AG09309 (cell line): ENCODE measurements at regions not wholly inside any gene's neighbourhood (a gene's known extent, or its start where the extent isn't known, plus 50 kb on each side); places are given as distances from the start of the nearest gene placed in this dataset.

Experiments used
- DNase-seq: peaks from one replicate; pipeline ENCODE4 v3.0.0-alpha.2; 2010; ENCODE audit warnings: low read depth
- H3K4me3 ChIP-seq: 2 replicates; pipeline ENCODE4 v1.5.1; 2011; ENCODE audit warnings: mild to moderate bottlenecking, low read depth, low read length, moderate library complexity; ENCODE audit not compliant: control insufficient read depth
- TF ChIP-seq, protein P1 (sequence below): IDR thresholded peaks from 2 replicates; pipeline ENCODE4 v1.5.1; 2011; ENCODE audit warnings: mild to moderate bottlenecking, low read depth, low read length, inconsistent platforms; ENCODE audit not compliant: insufficient read depth, control insufficient read depth; ENCODE audit errors: missing control alignments

GRCh38 chr16:73230651-73231050 is 182.7 kb upstream of the ZFHX3 start:
- TF ChIP-seq, protein P1, sequence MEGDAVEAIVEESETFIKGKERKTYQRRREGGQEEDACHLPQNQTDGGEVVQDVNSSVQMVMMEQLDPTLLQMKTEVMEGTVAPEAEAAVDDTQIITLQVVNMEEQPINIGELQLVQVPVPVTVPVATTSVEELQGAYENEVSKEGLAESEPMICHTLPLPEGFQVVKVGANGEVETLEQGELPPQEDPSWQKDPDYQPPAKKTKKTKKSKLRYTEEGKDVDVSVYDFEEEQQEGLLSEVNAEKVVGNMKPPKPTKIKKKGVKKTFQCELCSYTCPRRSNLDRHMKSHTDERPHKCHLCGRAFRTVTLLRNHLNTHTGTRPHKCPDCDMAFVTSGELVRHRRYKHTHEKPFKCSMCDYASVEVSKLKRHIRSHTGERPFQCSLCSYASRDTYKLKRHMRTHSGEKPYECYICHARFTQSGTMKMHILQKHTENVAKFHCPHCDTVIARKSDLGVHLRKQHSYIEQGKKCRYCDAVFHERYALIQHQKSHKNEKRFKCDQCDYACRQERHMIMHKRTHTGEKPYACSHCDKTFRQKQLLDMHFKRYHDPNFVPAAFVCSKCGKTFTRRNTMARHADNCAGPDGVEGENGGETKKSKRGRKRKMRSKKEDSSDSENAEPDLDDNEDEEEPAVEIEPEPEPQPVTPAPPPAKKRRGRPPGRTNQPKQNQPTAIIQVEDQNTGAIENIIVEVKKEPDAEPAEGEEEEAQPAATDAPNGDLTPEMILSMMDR: no peak
- no peak overlapping the region for H3K4me3 ChIP-seq
- DNase-seq: no peak

- no peak overlapping the region for H3K4me3 ChIP-seq
- TF ChIP-seq, protein P1: no peak
- peak; percentile 67 for DNase-seq
These were observed 180.7 kb upstream of the ZFHX3 start for GRCh38 chr16:73228649-73229048.

- DNase-seq: no peak
- TF ChIP-seq, protein P1: no peak
- H3K4me3 ChIP-seq: no peak overlapping the region
These were observed 178.7 kb upstream of the ZFHX3 start for GRCh38 chr16:73226675-73227074.

- TF ChIP-seq, protein P1: no peak
These were observed 178.1 kb upstream of the ZFHX3 start for GRCh38 chr16:73225983-73226382.

DNA sequence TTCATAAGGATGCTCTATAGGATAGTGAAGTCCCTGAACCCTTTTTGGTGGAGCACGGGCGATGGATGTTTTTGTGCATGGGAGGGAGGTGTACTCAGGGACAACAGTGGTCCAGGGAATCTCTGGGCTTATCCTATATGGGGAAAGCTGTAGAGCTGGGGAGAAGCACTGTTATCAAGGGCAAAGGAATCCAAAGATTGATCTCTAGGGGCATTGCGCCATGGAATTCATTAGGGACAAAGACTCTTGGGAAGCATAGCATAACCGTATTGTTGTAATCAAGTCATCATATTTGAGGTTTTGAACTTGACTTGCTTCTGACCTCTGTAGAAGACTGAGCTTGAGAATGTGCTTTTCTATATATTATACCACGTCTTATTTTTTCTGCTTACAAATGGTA is 172.9 kb upstream of the ZFHX3 start:
- TF ChIP-seq, protein P1: no peak
- H3K4me3 ChIP-seq: no peak overlapping the region
- no peak for DNase-seq

More at GRCh38 chr16:73225983-73226382, 178.1 kb upstream of the ZFHX3 start:
- H3K4me3 ChIP-seq: no peak overlapping the region
- no peak for DNase-seq

- H3K4me3 ChIP-seq: no peak overlapping the region
- TF ChIP-seq, protein P1: peak; percentile 19
- DNase-seq: no peak
These were observed 171.2 kb upstream of the ZFHX3 start for GRCh38 chr16:73219176-73219575.

DNA sequence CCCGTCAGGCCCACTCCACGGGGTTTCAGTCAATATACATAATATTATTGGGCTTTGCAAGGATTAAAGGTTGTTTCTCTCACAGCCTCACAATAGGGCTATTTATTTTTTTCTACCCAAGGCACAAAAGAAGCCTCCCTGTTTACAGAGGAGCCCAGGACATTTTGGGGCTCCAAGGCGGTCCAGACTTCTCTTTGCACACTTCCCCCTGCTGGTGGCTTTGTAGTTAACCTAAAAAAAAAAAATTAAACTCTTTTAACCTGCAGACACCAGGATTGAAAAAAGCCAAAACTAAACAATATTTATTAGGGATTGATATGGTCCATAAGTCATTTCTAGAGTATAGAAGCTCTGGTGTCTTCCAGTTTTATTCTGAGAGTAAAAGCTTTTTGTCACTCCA is 169.7 kb upstream of the ZFHX3 start:
- no peak for DNase-seq

More for the DNA sequence above, 169.7 kb upstream of the ZFHX3 start:
- TF ChIP-seq, protein P1: peak; percentile 23
- H3K4me3 ChIP-seq: no peak overlapping the region
